Neutrophil (primary cell): ENCODE measurements at regions not wholly inside any gene's neighbourhood (a gene's known extent, or its start where the extent isn't known, plus 50 kb on each side); places are given as distances from the start of the nearest gene placed in this dataset.

Experiments used
- H3K27ac ChIP-seq: fragments of 200-600 bp; sonication (generic); 2 replicates; pipeline ENCODE4 v1.5.1; 2016; ENCODE audit warnings: mild to moderate bottlenecking, moderate library complexity
- H3K27me3 ChIP-seq: fragments of 200-600 bp; sonication (generic); 2 replicates; pipeline ENCODE4 v1.6.0; 2016; ENCODE audit warnings: mild to moderate bottlenecking
- H3K36me3 ChIP-seq: fragments of 200-600 bp; sonication (generic); 2 replicates; pipeline ENCODE4 v1.5.1; 2017
- H3K4me1 ChIP-seq, 2 experiments: fragments of 200-600 bp in 1 of 2; sonication (generic) in 1 of 2; 1 replicate in 1 of 2; 2 replicates in 1 of 2; pipeline versions ENCODE4 v1.5.1 to v1.6.1; 2013 to 2016; ENCODE audit warnings: low read depth in 1 of 2, low read length in 1 of 2, mild to moderate bottlenecking in 1 of 2, moderate library complexity in 1 of 2; ENCODE audit not compliant: control insufficient read depth in 1 of 2, insufficient read depth in 1 of 2
- H3K4me3 ChIP-seq, 2 experiments: fragments of 200-600 bp in 1 of 2; sonication (generic) in 1 of 2; 1 replicate in 1 of 2; 2 replicates in 1 of 2; pipeline ENCODE4 v1.5.1; 2013 to 2016; ENCODE audit warnings: low read depth in 1 of 2, low read length in 1 of 2, mild to moderate bottlenecking in 1 of 2, moderate library complexity in 1 of 2
- H3K9me3 ChIP-seq: fragments of 200-600 bp; sonication (generic); 2 replicates; pipeline ENCODE4 v1.5.1; 2016
- TF ChIP-seq, protein P1 (sequence below): fragments of 200-600 bp; sonication (generic); IDR thresholded peaks from 2 replicates; pipeline ENCODE4 v1.5.1; 2016; ENCODE audit warnings: antibody characterized with exemption

DNA sequence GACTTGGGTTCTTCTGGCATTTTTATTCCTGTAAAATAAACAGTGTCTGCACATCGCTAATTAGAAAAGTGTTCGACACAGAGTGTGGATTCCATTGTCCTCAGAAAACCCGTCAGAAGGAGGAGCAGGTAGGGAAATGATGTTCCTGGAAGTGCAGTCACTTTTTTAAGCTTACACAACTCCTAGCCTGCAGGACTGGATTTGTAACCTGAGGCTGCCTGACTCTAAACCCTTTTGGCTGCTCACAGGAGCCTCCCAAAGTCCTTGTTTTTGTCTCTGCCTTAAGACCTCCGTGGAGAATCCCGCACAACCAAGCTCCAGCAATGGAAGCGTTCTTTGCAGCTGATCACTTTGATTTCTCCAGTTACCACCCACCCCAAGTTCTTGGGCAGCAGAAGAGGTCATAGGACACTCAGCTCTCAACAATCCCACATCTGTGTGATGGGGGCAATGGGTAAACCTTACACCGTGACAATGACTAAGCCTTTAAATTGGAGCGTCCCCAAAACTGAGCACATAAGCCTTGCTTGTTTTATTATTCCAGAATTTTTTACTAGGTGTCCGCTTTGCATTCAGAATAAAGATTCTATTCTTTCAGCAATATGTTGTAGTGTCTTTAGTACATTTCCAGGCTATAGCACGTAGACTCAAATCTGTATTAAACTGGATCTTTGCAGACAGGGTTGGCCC, 227.9 kb downstream of the TBXT start:
- TF ChIP-seq, protein P1, sequence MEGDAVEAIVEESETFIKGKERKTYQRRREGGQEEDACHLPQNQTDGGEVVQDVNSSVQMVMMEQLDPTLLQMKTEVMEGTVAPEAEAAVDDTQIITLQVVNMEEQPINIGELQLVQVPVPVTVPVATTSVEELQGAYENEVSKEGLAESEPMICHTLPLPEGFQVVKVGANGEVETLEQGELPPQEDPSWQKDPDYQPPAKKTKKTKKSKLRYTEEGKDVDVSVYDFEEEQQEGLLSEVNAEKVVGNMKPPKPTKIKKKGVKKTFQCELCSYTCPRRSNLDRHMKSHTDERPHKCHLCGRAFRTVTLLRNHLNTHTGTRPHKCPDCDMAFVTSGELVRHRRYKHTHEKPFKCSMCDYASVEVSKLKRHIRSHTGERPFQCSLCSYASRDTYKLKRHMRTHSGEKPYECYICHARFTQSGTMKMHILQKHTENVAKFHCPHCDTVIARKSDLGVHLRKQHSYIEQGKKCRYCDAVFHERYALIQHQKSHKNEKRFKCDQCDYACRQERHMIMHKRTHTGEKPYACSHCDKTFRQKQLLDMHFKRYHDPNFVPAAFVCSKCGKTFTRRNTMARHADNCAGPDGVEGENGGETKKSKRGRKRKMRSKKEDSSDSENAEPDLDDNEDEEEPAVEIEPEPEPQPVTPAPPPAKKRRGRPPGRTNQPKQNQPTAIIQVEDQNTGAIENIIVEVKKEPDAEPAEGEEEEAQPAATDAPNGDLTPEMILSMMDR: no peak
- no peaks in the 10 kb centered on the region for H3K4me1 ChIP-seq
- H3K36me3 ChIP-seq: no peaks in the 10 kb centered on the region
- H3K9me3 ChIP-seq: no peaks in the 10 kb centered on the region
- no peak overlapping the region for H3K4me3 ChIP-seq
- no peak overlapping the region for H3K27ac ChIP-seq
- H3K27me3 ChIP-seq: no peaks in the 10 kb centered on the region

DNA sequence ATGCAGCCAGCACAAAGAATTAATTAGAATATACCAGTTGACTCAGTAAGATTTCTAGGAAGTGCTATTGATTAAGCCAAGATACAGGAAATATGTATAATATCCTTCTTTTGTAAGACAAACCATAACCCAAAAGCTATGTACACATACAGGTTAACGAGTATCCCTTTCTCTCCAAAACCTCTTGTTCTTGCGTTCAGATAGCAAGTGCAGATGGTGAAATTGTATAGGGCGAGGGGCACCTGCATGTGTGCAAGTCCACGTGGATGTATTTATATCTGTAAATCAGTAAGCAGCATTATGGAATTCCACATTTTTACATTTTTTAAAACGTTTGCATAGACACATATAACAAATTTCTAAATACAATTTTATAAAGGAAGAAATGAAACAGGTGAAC, 228.6 kb downstream of the TBXT start:
- TF ChIP-seq, protein P1: no peak
- Histone ChIP-seq H3K4me1 (no peaks in the 10 kb centered on the region), H3K27me3 (no peaks in the 10 kb centered on the region), H3K27ac (no peak overlapping the region), H3K36me3 (no peaks in the 10 kb centered on the region), H3K4me3 (no peak overlapping the region), H3K9me3 (no peaks in the 10 kb centered on the region)

GRCh38 chr6:165937564-165938358, 229.9 kb downstream of the TBXT start:
- H3K9me3 ChIP-seq: no peaks in the 10 kb centered on the region
- TF ChIP-seq, protein P1: no peak
- H3K27me3 ChIP-seq: no peaks in the 10 kb centered on the region
- no peaks in the 10 kb centered on the region for H3K36me3 ChIP-seq
- no peak overlapping the region for H3K27ac ChIP-seq
- H3K4me3 ChIP-seq: no peak overlapping the region
- H3K4me1 ChIP-seq: no peaks in the 10 kb centered on the region

GRCh38 chr6:165936660-165937059, 231.0 kb downstream of the TBXT start:
- H3K36me3 ChIP-seq: no peaks in the 10 kb centered on the region
- no peaks in the 10 kb centered on the region for H3K9me3 ChIP-seq
- H3K4me1 ChIP-seq: no peaks in the 10 kb centered on the region
- TF ChIP-seq, protein P1: no peak
- H3K4me3 ChIP-seq: no peak overlapping the region
- H3K27me3 ChIP-seq: no peaks in the 10 kb centered on the region
- no peak overlapping the region for H3K27ac ChIP-seq

DNA sequence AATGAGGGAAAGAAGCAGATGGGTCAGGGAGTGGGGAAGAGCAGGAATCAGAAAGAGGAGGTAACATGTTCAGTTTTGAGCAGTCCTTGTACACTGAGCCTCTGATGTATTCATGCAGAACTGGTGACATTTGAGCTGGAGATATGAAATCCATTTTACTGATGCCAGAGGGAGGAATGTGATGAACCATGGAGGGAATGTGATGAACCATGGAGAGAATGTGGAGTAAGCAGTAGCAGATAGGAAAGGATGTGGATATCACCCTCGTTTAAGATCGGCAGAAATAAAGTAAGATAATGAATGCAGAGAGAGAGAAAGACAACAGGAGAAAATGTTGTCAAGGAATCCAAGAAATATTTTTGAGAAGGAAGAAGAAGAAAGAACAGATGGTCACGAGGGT, 231.6 kb downstream of the TBXT start:
- TF ChIP-seq, protein P1: no peak

More for the DNA sequence above, 231.6 kb downstream of the TBXT start:
- Histone ChIP-seq H3K36me3 (no peaks in the 10 kb centered on the region), H3K27me3 (no peaks in the 10 kb centered on the region), H3K27ac (no peak overlapping the region), H3K4me3 (no peak overlapping the region), H3K4me1 (no peaks in the 10 kb centered on the region), H3K9me3 (no peaks in the 10 kb centered on the region)
